HG03175 (cell line): ENCODE measurements at regions not wholly inside any gene's neighbourhood (a gene's known extent, or its start where the extent isn't known, plus 50 kb on each side); places are given as distances from the start of the nearest gene placed in this dataset.

ENCODE experiments used
- ATAC-seq: cut with Tn5 transposase; IDR thresholded peaks from one replicate; pipeline ENCODE4 v1.9.1; 2021; ENCODE audit warnings: mild to moderate bottlenecking, moderate library complexity; ENCODE audit not compliant: unreplicated experiment

DNA sequence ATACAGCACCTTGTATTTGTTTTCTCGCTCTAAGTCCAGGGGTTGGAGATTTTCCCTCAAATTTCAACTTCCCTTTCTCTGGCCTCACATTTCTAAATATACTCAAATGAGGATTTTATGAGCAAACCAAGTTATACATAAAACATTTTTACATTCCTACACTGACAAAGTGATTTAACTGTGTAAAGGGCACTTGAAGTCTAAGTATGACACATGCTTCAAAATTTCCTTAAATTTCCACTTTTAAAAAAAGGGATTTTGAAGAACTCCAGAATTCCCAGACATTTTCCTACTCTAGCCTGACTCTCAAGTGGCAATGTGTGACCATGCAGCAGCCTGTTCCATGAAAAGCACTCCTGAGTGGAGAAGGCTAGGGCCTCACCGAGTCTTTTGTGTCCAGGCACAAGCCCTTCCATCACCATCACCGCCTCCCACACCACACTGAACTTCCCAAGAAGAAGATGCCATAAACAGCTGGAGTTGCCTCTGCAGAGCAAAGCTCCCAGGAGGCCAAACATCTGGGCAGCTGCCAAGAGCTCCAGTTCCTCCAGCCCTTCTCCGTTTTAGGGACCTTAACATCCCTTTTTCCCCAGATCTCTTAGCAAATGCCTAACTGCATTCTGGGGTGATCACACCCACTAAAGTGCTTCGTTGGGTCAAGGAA is 68.9 kb downstream of the NCR2 start:
- no peak for ATAC-seq

DNA sequence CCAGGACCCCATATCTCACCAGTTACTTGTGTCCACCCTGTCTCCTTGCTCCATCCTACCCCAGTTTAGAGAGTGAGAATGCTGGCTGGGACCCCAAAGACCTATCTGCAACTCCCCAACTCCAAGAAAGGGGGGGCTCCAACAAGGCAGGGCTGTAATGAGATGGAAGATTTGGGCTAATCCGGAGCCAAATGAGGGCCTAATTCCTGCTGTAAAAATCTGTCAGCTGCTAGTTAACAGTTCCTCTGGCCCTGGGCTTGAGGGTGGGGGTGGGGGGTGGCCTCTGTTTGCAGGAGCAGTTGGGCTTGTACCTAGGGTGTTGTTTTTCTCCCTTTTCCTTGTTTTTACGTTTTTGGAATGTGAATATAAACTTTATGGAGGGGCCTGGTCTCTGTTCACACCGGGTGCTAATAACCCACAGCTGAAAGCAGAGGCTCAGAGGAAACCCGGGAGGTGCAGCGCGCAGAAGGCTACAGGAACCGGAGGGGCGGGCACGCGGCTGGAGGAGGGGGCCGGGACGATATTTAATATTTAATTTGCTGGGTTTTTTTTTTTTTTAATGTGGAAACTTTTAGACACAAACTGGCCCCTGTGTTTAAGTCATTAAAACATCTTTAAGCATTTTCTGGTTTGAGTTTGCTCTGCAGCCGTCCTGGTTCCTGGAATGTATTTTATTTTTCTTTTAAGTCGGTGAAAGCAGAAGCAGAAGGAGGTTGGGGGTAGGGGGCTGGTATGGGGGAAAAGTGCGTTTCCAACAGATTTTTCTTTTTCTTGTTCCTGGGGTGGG is 70.7 kb downstream of the NCR2 start:
- ATAC-seq: no peak

DNA sequence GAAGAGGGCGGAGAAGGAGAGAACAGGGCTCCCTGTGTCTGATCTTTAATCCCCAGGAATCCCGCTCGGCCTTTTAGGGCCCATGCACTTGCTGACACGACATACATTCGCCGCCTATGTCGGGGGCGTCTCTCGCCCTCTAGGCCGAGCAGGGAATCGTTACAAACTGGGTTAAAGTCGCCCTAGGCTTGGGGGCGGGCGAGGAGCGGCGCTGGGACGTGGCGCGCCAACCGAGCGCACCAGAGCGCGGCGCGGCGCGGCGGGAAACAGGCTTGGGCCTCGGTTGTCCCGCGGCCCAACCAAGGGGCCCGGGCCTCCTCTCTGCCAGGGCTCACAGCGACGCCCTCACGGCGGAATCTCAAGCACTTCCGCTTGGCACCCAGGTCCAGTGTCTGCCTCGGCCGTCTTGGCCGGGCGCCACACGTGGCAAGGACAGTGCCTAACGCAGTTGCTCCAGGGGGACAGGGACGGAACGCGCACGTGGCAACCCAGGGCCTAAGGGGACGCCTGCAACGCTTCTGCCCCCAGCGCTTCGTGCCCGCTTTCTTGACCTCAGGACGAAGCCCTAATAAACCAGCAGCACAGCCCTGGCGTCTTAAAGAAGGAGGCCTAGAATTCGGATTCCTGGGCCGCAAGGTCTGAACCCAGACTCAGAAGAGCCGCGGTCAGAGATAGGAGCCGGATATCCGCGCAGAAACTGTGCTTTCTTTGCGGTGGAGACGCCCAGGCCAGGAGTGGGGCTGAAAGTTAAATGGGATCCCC is 71.5 kb downstream of the NCR2 start:
- ATAC-seq: no peak

DNA sequence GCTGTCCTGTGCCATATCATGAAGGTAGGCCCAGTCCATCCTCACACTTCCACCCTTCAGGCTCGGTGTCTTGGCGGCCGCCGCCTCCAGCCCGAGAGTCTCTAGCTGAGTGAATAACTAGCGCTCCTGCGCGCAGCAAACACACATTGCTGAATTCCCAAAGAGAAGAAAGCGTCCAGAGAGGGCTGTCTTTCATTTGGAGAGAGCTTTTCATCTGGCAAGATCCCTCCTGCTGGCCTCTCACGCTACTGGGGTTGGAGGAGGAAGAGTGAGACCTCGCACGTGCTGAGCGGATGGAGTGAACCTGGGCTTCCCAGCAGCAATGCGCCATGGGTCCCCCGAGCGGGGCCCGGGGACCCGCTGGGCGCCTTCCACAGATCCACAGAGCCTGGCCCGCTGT is 73.2 kb downstream of the NCR2 start:
- no peak for ATAC-seq

DNA sequence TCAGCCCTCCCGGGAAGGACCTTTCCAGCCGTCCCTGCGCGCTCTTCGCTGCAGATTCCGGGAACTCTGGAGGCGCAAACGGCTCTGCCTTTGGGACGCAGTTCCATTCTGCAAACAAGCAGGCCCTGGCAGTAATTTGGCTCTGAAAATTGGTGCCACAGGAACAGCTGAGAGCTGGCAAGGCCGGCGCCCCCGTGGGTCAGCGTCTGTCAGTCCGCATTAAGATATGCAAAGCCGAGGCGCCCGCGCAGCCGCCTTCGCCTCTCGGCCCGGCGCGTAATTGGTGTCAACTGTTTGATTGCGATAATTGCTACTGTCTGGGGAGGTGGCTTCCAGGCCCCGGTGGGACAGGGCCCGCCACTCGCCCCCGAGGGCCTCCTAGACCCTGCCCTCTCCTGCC is 73.6 kb downstream of the NCR2 start:
- ATAC-seq: no peak

DNA sequence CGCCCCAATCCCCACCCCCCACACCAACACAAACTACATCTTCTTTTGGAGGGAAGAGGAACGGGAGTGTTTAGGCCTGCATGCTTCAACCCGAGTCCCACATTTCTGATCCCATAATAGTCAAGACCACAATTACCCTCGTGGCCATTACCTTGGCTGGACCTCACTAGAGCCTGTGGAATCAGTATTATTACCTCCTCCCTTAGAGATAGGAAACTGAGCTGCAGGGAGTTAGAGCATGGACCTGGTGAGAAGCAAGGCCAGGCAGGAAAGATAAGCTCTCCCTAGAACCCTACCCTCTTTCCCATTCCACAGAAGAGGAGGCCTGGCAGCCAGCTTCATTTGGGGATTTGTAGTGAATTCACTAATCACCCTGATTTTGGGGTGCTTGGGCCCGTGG is 74.1 kb downstream of the NCR2 start:
- ATAC-seq: no peak

DNA sequence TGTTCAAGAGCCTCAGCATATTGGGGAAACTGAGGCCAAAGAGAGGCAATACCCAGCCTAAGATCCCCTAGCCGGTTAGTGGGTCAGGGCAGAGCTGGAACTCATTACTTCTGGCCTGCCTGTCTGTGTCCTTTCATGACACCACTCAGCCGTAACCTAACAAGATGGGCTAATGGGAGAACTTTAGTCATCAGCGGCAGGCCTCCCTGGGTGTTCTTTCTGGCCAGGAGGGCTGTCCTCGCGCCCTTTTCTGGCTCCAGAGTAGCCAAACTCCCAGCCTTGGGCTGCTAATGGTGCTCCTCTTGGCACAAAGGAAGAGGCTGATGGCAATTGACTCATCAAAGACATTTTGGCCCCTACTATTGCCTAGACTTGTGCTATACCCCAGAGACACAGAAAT is 76.6 kb downstream of the NCR2 start:
- ATAC-seq: no peak

DNA sequence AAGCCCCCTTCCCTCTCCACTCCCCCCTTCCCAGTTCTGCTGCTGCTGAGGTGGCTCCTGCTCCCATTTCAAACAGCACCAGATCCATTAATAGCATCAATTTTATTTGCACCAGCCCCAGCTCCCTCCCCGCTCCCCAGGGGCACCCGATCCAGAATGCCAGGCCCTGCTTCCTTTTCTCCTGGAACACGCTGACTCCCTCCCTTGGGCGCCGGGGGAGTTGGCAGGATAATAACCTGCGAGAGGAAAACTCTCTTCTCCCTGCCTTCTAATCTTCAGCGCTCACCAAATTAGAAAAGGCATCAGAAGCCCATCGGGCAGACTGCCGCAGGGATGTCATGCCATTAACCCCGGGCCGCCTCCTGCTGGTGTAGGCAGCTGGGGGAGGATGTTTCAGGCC is 77.8 kb downstream of the NCR2 start:
- no peak for ATAC-seq

DNA sequence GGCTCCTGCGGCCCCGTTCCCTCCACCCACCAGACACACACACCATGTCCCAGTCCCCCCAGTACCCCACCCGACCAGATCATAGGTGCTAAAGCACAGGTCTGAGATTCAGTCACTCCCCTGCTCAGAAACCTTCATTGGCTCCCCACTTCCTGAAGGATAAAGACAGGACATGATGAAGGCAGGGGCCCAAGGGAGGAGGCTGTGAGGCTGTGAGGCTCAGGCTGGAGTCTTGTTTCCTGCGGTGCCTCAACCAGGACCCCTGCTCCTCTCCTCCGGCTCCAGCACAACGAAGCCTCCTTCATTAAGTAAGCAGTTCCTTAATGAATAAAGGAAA is 81.1 kb downstream of the NCR2 start:
- no peak for ATAC-seq

DNA sequence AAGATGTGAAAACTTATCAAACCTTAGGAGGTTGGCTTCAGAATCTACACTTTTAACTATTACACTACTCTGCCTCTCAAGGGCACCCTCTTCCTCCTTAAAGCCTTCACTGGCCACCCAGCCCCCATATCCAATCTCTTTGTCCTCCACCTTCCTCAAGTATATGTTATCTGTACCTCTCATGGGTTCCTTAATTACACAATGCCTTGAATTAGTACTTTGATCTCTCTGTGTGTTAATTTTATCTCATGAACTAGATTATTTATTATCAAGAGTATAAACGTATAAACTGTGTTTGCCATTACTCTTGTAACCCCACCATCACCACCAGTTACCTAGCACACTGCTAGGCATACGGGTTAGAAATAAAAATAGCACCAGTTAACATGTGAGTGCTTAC is 83.3 kb downstream of the NCR2 start:
- no peak for ATAC-seq

DNA sequence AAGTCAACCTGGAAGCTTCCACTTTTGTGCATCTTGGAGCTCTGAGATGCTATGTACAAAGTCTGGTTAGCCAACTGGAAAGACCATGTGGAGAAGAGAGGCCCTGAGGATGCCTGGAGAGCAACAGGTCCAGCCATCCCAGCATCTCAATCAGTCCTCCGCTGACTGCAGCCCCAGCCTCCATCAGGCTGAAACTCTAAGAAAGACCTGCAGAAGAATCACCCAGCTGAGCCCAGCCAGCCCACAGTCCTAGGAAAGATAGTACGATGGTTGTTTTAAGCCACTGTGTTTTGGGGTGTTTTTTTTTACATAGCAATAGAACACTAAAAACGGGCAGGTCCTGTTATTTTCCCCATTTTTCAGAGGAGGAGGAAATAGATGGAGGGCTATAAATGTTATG is 84.0 kb downstream of the NCR2 start:
- no peak for ATAC-seq

DNA sequence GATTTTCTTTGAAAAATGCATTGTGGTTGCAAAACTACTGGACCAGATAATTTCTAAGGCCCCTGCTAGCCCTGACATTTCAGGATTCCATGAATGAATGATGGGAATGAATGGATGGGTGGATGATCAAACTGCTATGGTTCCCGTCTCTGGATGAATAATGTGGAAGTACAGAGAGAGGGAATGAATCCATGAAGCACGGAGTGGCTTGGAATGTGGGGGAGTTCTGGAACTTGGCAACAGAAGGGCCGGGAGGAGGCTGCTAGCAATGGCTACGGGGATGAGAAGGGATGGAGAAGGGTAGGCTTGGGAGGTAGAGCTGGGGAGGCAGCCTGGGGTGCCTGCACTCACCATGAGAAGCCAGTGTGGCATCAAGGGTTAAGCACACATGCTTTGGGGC is 84.8 kb downstream of the NCR2 start:
- no peak for ATAC-seq

DNA sequence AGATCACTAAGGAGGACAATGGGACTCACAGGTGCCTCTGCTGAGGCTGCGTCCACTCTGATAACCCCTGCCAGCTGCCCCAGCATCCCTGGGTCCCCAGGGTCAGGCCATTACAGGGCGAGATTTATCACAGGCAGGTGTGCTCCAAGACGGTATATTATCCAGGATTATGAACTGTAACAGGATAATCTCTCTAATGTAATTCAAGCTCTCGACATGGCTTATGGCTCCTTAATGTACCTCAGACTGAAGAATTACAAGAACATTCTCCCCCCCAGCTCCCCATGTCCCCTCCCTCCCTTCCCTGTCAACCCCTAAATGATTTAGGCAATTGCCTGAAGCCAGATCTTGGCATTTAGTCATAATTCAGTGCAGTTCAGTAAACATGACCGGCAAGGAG is 86.8 kb downstream of the NCR2 start:
- no peak for ATAC-seq

DNA sequence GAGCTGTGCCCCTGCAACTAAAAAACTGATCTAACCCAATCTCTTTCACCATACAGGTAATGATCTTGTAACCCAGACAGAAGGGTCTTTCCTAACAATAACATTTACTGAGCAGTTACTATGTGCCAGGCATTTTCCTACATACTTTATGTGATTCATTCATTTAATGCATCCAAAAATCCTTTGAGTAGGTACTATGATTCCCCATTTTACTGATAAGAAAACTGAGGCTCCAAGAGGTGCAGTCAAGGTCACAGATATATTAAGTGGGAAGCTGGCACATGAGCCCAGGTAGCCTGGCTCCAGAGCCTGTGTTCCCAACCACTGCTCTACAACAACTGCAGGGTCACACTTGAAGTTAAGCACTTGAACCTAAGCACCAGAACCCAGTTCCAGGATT is 87.6 kb downstream of the NCR2 start:
- no peak for ATAC-seq

DNA sequence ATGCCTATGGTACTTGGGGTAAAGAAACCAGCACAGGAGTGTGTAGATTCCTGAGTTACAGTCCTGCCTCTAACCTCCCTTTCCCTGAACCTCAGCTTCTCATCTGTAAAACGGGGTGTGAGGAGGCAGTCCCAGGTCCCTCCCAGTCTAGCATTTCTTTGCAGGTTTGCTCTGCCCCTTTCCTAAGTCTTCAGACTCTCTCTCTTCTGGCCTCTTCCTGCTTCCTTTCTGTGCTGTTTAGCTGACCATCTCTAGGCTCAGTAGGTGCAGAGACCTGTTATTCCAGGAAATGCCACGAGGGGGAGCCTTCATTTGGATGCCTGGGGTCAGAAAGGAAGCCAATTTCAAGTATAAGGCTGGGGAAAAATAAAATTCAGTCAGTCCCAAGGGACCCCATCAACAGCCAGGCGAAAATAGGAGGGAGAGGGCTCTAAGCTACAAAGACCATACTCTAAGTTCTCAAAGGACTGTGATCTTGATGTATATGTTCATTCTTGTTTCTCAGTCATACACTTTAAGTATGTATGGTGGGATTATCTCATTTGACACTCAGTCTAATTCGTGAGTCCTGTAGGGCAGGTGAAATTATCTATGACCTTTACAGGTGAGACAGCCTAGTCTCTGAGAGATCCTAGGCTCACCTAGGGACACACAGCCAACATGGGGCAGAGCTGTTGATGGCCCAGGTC is 89.1 kb downstream of the NCR2 start:
- no peak for ATAC-seq

DNA sequence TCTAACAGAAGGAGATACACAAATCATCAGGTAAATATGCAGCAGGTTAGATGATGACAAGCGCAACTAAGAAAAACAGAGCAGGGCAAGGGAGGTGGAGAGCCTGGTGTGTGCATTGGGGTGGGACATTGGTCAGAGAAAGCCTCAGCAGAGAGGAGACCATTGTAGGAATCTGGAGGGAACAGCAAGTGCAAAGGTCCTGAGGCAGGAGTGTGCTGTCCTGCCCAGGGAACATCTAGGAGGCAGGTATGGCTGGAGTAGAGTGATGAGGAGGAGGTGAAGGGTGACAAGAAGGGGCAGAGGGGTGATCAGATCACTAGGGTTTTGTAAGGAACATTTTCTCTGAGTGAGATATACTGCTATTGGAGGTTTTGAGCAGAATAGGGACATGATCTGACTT is 90.1 kb downstream of the NCR2 start:
- ATAC-seq: no peak

DNA sequence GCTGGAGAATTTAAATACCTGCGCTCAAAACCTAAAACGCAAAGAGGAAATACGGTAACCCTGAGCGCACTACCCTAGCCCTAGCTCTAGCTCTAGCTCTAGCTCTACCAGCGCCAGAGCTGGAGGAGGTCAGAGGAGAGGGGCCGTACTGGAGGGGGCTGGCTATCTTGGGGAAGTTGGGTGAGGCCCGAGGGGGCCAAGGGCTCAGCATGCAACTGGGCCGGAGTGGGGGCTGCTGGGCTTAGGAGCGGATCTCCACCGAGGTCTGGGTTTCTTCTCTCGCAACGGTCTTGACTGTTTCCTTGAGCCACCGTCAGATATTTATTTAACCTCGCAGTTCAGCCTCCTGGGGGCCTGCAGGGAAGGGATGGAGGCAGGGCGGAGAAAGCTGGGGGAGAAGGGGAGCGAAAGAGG is 91.0 kb downstream of the NCR2 start:
- no peak for ATAC-seq

DNA sequence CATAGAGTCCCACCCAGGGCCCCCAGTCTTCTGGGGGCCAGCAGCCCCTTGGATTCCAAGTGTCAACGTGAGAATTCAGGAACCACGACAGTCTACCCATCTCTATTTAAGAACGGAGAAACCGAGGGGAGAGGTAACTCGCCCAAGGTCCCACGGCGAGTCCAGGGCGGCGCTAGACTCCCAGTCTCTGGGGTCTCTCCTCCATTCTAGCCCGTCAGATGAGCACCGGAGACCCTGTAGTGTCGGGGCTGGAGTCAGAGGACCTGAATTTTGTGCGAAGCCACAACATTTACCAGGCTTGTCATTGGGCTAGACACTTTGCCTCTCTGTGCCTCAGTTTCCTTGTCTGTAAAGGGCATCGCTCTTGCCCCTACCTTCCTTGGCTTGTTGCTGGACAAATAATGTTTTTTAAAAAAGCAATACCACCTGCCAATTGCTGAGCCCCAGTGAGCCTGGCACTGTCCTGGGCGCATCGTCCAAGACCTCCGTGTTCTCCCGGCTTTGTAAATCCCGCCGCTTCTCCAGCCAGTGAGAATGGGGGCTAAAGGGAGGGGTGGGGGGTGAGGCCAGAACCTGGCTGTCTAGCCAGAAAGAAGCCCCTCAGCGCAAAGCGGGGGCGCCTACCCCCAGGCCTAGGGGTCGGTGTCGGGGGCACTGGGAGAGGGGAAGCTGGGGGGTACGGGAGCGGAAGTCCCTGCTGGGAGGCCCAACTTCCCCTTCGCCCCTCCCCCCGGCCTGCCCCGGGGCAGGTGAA is 91.7 kb downstream of the NCR2 start:
- ATAC-seq: no peak

DNA sequence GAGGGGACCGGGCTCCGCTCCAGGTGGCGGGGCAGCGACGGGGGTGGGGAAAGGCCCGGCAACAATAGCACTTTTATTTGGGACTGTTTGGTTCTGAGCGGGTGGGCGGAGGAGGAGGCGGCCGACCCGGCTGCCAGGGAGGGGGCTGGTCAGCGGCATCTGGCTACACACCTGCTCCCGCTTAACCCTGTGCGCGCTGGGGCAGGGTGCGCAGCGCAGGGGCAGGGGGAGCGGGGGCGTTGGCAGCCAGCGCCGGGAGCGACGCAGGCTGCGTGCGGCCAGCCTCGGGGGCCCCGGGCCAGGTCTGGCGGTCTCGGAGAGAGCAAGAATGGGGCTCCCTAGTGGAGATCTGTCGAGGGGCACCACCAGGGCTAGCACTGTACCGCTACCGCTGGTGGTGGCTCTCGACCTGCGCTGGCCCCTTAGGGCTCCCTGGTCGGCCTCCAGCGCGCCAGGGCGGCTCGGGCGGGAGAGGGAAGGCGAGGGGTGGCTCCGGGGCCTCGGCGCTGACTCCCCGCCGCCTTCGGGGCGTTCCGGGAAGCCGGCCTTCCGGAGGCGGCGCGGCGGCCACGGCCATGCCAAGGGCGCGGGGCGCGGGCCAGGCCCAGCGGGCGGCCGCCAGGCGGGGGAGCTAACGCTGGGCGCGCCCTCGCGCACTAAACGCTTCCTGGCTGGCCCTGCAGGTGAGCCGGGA is 92.4 kb downstream of the NCR2 start:
- ATAC-seq: no peak

DNA sequence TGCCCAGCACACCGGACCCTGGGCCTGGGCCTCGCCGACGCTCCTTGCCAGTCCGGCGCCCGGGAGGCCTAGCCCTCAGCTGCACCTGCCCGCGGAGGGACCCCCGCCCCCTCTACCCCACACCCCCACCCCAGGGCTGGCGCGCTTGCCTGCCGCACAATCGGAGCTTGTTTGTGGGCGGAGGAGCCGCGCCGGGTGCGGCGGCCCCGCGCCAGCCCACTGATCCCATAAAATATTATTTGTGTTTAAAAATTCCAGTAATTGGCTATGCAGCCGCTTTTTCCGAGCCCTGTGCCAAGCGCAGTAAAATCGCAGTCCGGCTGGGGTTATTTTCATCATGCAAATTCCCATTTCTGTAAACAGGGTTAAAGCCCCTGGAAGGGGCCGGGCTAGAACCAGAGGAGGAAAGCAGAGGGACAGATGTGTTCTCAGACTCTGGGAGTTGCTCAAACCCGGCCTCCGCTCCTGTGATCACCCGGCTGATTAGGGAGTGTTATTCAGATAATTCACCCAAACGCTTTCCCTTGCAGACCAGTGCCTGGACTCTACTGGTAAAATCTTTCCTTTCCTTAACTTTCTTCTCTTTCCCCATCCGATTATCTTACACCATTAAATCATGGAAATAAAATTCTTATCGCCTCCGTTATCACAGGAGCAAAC is 93.1 kb downstream of the NCR2 start:
- no peak for ATAC-seq
